Activated CD8-positive, alpha-beta T cell treated with anti-CD3 and anti-CD28 coated beads for 36 hours (primary cell): ENCODE measurements at regions not wholly inside any gene's neighbourhood (a gene's known extent, or its start where the extent isn't known, plus 50 kb on each side); places are given as distances from the start of the nearest gene placed in this dataset.
"Not testable (repeated sequence)": the region's sequence is repeated elsewhere in the genome, so short reads cannot be mapped to it uniquely, and the experiment has no call there.

Experiments used
- ATAC-seq: fragments of 200-7000 bp; cut with Tn5 transposase; one replicate; pipeline ENCODE4 v1.10.0; 2021; ENCODE audit warnings: mild to moderate bottlenecking, moderate library complexity
- CTCF ChIA-PET: fragments of 350-600 bp; sonication (Branson Sonifier 250); formaldehyde crosslinking; loops from one replicate; lab custom pipeline; 2021; ENCODE audit warnings: antibody characterized with exemption; lab: Charles Lee
- POLR2A ChIA-PET: fragments of 350-600 bp; sonication (Branson Sonifier 250); formaldehyde crosslinking; loops from one replicate; lab custom pipeline; 2021; ENCODE audit warnings: antibody characterized with exemption; lab: Charles Lee
- DNase-seq: peaks from one replicate; pipeline ENCODE4 v3.0.0-alpha.2; 2020
- H3K27ac Mint-ChIP-seq: one replicate; pipeline ENCODE4 v1.8.0; 2021; ENCODE audit warnings: mild to moderate bottlenecking, mixed read lengths
- H3K27me3 Mint-ChIP-seq: one replicate; pipeline ENCODE4 v1.8.0; 2021; ENCODE audit warnings: mixed read lengths
- H3K36me3 Mint-ChIP-seq: one replicate; pipeline ENCODE4 v1.8.0; 2021; ENCODE audit warnings: low read depth, mixed read lengths
- H3K4me1 Mint-ChIP-seq: one replicate; pipeline ENCODE4 v1.8.0; 2021; ENCODE audit warnings: low read depth, mixed read lengths
- H3K4me3 Mint-ChIP-seq: one replicate; pipeline ENCODE4 v1.8.0; 2021; ENCODE audit warnings: mild to moderate bottlenecking, moderate library complexity, mixed read lengths
- H3K9me3 Mint-ChIP-seq: one replicate; pipeline ENCODE4 v1.8.0; 2021; ENCODE audit warnings: mixed read lengths
- intact Hi-C: fragments of 100-400 bp; cut with micrococcal nuclease; formaldehyde crosslinking; loops from one replicate; pipeline ENCODE4 v1.10.0; 2022
- TF ChIP-seq, protein P1 (sequence below): fragments of 200-600 bp; IDR thresholded peaks from one replicate; pipeline ENCODE4 v1.8.0; 2022; ENCODE audit warnings: antibody characterized with exemption, mild to moderate bottlenecking

DNA sequence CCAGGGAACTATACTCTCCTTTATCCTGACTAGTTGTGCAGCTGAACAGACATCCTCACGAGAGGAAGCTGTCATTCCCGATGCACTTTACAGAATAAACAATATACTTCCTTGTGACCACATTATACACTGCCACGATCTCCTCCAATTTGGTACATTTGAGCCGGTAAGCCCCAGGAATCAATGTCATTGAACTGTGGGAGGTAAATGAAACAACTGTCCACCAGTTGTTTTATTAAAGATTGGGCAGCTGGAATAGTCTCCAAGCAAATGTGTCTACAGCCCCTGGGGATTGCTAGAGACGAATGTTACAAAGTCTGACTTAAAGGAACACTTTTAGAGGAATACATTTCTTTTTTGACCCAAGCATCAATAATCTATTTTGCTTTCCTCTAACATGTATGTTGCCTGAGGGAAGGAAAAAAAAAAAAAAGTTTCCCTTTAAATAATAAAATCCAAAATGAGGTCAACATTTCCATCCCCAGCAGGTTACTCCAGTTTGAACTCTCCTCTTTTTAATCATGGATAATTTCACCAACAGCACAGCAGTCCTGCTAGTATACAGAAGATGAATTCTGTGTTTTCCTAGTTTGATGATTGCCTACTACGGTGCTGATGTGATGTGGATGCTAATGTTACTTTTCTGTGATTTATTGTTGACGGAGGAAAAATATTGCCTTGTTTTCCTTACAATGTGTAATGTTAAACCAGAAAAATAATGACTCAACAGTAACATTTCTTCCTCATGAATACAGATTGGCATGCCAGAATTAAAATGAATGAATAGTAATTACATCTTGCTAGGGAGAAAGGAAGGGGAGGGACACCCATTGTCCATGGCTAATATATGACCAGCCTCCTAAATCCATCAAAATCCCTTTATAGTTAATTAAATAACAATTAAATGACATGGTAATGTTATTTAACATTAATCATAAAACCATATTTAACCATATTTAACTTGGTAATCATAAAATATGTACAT lies 360.9 kb downstream of the NEBL start:
- Mint-ChIP-seq H3K27ac (no peak overlapping the region), H3K36me3 (no peaks in the 10 kb centered on the region), H3K4me1 (no peaks in the 10 kb centered on the region), H3K27me3 (no peaks in the 10 kb centered on the region), H3K4me3 (no peak overlapping the region), H3K9me3 (peaks cover 2% of the 10 kb centered on the region)
- ATAC-seq (no peak), DNase-seq (no peak)
- POLR2A ChIA-PET, result no interaction called here
- CTCF ChIA-PET, result no interaction called here
- TF ChIP-seq, protein P1, sequence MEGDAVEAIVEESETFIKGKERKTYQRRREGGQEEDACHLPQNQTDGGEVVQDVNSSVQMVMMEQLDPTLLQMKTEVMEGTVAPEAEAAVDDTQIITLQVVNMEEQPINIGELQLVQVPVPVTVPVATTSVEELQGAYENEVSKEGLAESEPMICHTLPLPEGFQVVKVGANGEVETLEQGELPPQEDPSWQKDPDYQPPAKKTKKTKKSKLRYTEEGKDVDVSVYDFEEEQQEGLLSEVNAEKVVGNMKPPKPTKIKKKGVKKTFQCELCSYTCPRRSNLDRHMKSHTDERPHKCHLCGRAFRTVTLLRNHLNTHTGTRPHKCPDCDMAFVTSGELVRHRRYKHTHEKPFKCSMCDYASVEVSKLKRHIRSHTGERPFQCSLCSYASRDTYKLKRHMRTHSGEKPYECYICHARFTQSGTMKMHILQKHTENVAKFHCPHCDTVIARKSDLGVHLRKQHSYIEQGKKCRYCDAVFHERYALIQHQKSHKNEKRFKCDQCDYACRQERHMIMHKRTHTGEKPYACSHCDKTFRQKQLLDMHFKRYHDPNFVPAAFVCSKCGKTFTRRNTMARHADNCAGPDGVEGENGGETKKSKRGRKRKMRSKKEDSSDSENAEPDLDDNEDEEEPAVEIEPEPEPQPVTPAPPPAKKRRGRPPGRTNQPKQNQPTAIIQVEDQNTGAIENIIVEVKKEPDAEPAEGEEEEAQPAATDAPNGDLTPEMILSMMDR, result no peak
- intact Hi-C loops, result no loop called here

GRCh38 chr10:20531241-20531883 lies 365.7 kb downstream of the NEBL start:
- intact Hi-C loops, H3K36me3 Mint-ChIP-seq, DNase-seq, H3K4me1 Mint-ChIP-seq, H3K9me3 Mint-ChIP-seq, ATAC-seq, POLR2A ChIA-PET, CTCF ChIA-PET, H3K27me3 Mint-ChIP-seq, H3K27ac Mint-ChIP-seq, H3K4me3 Mint-ChIP-seq: not testable (repeated sequence)

GRCh38 chr10:20521186-20521585 lies 375.9 kb downstream of the NEBL start:
- intact Hi-C loops, result no loop called here
- Mint-ChIP-seq H3K9me3 (peaks cover 12% of the 10 kb centered on the region), H3K27me3 (no peaks in the 10 kb centered on the region), H3K27ac (no peak overlapping the region), H3K4me3 (no peak overlapping the region), H3K4me1 (no peaks in the 10 kb centered on the region), H3K36me3 (no peaks in the 10 kb centered on the region)
- ChIA-PET POLR2A (no interaction called here), CTCF (no interaction called here)
- ATAC-seq (no peak), DNase-seq (no peak)
- TF ChIP-seq, protein P1, result no peak

DNA sequence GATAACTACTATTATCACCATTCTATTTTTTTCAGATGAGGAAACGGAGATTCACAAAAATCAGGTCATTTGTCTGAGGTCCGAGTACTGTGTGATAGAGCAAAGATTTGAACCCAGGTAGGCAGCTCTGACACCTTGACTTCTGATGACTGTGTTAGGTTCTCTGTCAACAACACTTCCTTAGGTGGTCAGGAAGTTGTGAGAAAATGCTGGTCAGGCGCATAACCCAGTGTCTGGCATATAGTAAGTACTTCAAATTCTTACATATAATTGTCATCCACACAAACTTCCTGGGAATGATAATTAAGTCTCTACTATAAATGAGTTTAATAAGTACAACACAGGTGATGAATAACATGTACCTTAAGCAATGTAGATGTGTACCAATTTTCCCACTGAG lies 381.5 kb downstream of the NEBL start:
- intact Hi-C loops, result no loop called here
- TF ChIP-seq, protein P1, result no peak
- DNase-seq (no peak), ATAC-seq (no peak)
- Mint-ChIP-seq H3K36me3 (no peaks in the 10 kb centered on the region), H3K27ac (no peak overlapping the region), H3K4me1 (no peaks in the 10 kb centered on the region), H3K4me3 (no peak overlapping the region), H3K9me3 (no peaks in the 10 kb centered on the region), H3K27me3 (no peaks in the 10 kb centered on the region)
- ChIA-PET POLR2A (interaction anchor here (0.6 kb wide), 1 partner anchor 89 kb away, joined by 3 read pairs; no protein-coding TSS in a partner anchor), CTCF (no interaction called here)

- Mint-ChIP-seq H3K4me1 (no peaks in the 10 kb centered on the region), H3K27me3 (no peaks in the 10 kb centered on the region), H3K36me3 (no peaks in the 10 kb centered on the region), H3K4me3 (no peak overlapping the region), H3K9me3 (peaks cover 2% of the 10 kb centered on the region), H3K27ac (no peak overlapping the region)
- ChIA-PET CTCF (no interaction called here), POLR2A (no interaction called here)
- DNase-seq (no peak), ATAC-seq (no peak)
- intact Hi-C loops, result no loop called here
- TF ChIP-seq, protein P1, result no peak
These were observed 384.5 kb downstream of the NEBL start for GRCh38 chr10:20512631-20513030.
